ENCODE measurements at regions not wholly inside any gene's neighbourhood (a gene's known extent, or its start where the extent isn't known, plus 50 kb on each side); places are given as distances from the start of the nearest gene placed in this dataset.

- WGBS (ENCODE audit: missing lambda C conversion rate) = 0% methylated on average over 4 of the region's 4 CpGs
- DNase-seq (ENCODE audit: low read depth in 1 of 2, low spot score in 1 of 2) = no peak
- no peak for TF ChIP-seq KDM5A (IDR thresholded peaks at IDR 0.05)
- no peak for TF ChIP-seq CBX8 (IDR thresholded peaks at IDR 0.05)
- no peak for TF ChIP-seq SREBF2 (IDR thresholded peaks at IDR 0.05)
- no peak for TF ChIP-seq HMGXB4 (CRISPR knock-in tag; IDR thresholded peaks at IDR 0.05; ENCODE audit: borderline replicate concordance)
- TF ChIP-seq FOSL2 (IDR thresholded peaks at IDR 0.05) = no peak
- TF ChIP-seq FOSL2 (CRISPR knock-in tag; IDR thresholded peaks at IDR 0.05) = no peak
- TF ChIP-seq BCL3 (IDR thresholded peaks at IDR 0.05) = no peak
- TF ChIP-seq EHMT2 (IDR thresholded peaks at IDR 0.05; ENCODE audit: low read depth) = no peak
- no peak for TF ChIP-seq SMC3 (IDR thresholded peaks at IDR 0.05)
- TF ChIP-seq FOXS1 (CRISPR knock-in tag; IDR thresholded peaks at IDR 0.05) = no peak
- no peak for TF ChIP-seq JUNB (IDR thresholded peaks at IDR 0.05)
- no peak for TF ChIP-seq ZNF302 (CRISPR knock-in tag; IDR thresholded peaks at IDR 0.05)
- no peak for TF ChIP-seq NPAS2 (CRISPR knock-in tag; IDR thresholded peaks at IDR 0.05; ENCODE audit: borderline replicate concordance)
- no peak for TF ChIP-seq JUN (IDR thresholded peaks at IDR 0.05)
- TF ChIP-seq NFE2L2 (conservative IDR thresholded peaks at IDR 0.05; ENCODE audit: low read length) = no peak
- TF ChIP-seq HOXB13 (CRISPR knock-in tag; IDR thresholded peaks at IDR 0.05; ENCODE audit: low read depth) = no peak
- TF ChIP-seq PBX3 (IDR thresholded peaks at IDR 0.05) = no peak
- no peak for TF ChIP-seq ATOH8 (CRISPR knock-in tag; IDR thresholded peaks at IDR 0.05; ENCODE audit: low read depth)
- no peak for TF ChIP-seq MAZ (IDR thresholded peaks at IDR 0.05; ENCODE audit: borderline replicate concordance, low read depth, low read length)
- TF ChIP-seq ZFP36 (IDR thresholded peaks at IDR 0.05; ENCODE audit: borderline replicate concordance, partially characterized antibody) = no peak
- no peak for TF ChIP-seq RFX5 (IDR thresholded peaks at IDR 0.05)
Measured at GRCh38 chr3:5666455-5666854, 478.9 kb downstream of the EDEM1 start.

GRCh38 chr3:5673521-5673920, 486.0 kb downstream of the EDEM1 start:
- H3K27ac ChIP-seq = no peak overlapping the region
- TF ChIP-seq E2F6 (IDR thresholded peaks at IDR 0.05; ENCODE audit: borderline replicate concordance, low read depth) (no peak), USF2 (IDR thresholded peaks at IDR 0.05) (no peak), HOXB13 (CRISPR knock-in tag; IDR thresholded peaks at IDR 0.05; ENCODE audit: low read depth) (no peak), RAD21 (conservative IDR thresholded peaks at IDR 0.05 in 1 of 2, IDR thresholded peaks at IDR 0.05 in 1 of 2) (no peak)
- FAIRE-seq (no peak), ATAC-seq (no peak), DNase-seq (ENCODE audit: low read depth in 1 of 2, low spot score in 1 of 2) (no peak)
- no peak overlapping the region for H3K4me3 ChIP-seq
- CTCF ChIA-PET = no interaction called here
- WGBS (ENCODE audit: missing lambda C conversion rate) = 2% methylated on average over 3 of the region's 3 CpGs
- no peaks in the 10 kb centered on the region for H3K9me3 ChIP-seq
- H3K4me1 ChIP-seq = no peaks in the 10 kb centered on the region
- POLR2A ChIA-PET = no interaction called here
- no peak overlapping the region for H3K4me2 ChIP-seq

More at GRCh38 chr3:5666455-5666854, 478.9 kb downstream of the EDEM1 start:
- H3K4me1 ChIP-seq = no peaks in the 10 kb centered on the region
- no peak overlapping the region for H3K4me3 ChIP-seq
- FAIRE-seq (no peak), ATAC-seq (no peak)
- H3K4me2 ChIP-seq = no peak overlapping the region
- no peak overlapping the region for H3K27ac ChIP-seq
- H3K9me3 ChIP-seq = peaks cover 3% of the 10 kb centered on the region; the same call in 1 of the 3 replicates
- ChIA-PET CTCF (no interaction called here), POLR2A (no interaction called here)

All from A549 (cell line).